HG03066 (cell line): ENCODE measurements at regions not wholly inside any gene's neighbourhood (a gene's known extent, or its start where the extent isn't known, plus 50 kb on each side); places are given as distances from the start of the nearest gene placed in this dataset.
"Not testable (repeated sequence)": the region's sequence is repeated elsewhere in the genome, so short reads cannot be mapped to it uniquely, and the experiment has no call there.

Source experiments
- ATAC-seq: cut with Tn5 transposase; IDR thresholded peaks from one replicate; pipeline ENCODE4 v1.9.1; 2021; ENCODE audit warnings: low read depth; ENCODE audit not compliant: unreplicated experiment

DNA sequence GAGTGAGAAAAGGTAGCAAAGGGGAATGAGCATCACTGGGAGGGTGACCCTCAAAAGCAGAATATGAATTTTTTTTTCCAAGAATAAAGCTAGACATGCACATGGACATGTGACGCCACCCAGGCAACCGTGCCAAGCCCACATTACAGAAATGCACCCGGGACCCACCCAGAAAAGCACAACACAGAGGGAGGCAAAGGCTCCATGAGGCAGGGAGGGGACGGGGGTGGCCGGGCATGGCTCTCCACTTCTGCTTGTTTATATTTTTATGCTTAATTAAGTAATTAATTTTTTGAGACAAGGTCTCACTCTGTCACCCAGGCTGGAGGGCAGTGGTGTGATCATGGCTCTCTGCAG, 1524.3 kb downstream of the BRD1 start:
- no peak for ATAC-seq

DNA sequence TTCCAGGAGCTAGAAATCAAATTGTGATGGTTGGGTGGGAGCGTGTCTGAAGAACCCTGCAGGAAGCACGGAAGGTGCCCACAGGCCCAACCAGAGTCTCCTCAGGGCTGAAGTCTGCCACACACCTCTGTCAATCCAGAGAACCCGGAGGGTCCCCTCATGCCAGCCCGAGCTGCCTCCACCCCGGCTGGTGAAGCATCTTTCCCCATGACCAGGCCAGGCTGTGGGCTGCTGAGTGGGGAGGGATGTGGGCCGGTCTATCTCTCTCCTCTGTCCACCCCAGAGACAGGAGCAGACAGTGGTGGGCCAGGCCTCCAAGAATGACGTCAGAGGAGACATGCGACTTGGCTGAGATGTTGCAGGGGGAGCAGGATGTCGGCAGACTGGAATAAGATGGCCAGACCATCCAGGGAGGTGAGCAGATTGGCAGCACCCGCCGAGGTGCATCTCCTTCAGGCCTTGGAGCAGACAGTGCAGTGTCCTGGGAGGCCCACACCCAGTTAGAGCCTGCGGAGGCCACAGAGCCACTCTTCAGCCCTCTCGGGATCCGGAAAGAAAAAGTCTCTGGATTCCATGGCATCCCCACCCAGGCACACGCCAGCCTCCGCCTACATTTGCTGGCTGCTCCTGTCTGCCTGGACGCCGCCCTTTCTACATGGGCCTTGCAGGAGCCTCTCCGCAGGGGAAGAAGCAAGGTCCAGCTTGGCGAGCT, 1524.9 kb downstream of the BRD1 start:
- ATAC-seq = no peak

- no peak for ATAC-seq
Measured at GRCh38 chr22:48301908-48302307, 1525.8 kb downstream of the BRD1 start.

DNA sequence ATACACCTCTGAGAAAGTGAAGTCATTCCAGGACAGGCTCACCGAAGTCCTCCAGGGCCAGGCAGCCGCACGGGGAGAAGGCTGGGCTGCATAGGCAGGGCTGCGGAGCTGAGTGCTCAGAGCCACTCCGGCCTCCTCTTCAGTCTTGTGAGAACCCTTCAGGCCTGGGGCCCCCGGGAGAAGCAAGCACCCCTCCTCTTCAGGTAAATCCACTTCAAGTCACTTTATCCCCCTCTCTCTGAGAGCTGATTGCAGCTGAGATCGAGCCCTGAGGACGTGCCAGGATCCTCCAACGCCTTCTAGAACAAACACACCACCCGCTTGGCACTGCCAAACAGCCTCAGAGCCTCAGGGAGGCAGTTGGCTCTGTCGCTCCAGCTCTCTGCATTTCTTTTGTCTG, 1526.3 kb downstream of the BRD1 start:
- no peak for ATAC-seq

- ATAC-seq = no peak
Measured at GRCh38 chr22:48300877-48301276, 1526.8 kb downstream of the BRD1 start.

DNA sequence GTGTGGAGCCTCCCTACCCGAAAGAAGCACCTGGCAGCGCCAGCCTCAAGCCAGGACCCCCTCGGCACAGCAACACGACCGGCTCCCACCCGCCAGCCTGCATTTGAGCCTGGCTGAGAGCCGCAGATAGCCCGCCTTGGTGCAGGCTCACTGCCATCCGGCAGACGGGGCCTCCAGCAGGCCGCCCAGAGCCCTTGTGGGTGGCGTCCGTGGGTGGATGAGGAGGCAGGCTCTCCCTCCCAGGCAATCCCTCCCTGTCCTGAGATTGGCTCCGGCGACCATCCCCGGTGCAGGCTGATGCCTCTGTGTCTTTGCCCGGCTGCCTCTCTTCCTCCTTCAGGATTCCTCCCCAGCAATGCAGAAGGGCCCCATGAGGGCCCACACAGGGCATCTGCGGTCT, 1527.9 kb downstream of the BRD1 start:
- no peak for ATAC-seq

- no peak for ATAC-seq
Measured at GRCh38 chr22:48299124-48299523, 1528.5 kb downstream of the BRD1 start.

DNA sequence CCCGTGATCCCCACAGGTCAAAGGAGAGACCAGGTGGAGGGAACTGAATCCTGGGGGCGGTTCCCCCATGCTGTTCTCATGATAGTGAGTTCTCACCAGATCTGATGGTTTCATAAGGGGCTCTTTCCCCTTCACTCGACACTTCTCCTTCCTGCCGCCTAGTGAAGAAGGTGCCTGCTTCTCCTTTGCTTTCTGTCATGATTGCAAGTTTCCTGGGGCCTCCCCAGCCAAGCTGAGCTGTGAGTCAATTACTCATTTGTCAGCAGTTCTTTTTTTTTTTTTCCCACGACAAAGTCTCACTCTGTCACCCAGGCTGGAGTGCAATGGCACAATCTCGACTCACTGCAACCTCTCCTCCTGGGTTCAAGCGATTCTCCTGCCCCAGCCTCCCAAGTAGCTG, 1530.4 kb downstream of the BRD1 start:
- no peak for ATAC-seq

GRCh38 chr22:48289954-48290353, 1527.5 kb downstream of the TBC1D22A start:
- ATAC-seq = not testable (repeated sequence)

DNA sequence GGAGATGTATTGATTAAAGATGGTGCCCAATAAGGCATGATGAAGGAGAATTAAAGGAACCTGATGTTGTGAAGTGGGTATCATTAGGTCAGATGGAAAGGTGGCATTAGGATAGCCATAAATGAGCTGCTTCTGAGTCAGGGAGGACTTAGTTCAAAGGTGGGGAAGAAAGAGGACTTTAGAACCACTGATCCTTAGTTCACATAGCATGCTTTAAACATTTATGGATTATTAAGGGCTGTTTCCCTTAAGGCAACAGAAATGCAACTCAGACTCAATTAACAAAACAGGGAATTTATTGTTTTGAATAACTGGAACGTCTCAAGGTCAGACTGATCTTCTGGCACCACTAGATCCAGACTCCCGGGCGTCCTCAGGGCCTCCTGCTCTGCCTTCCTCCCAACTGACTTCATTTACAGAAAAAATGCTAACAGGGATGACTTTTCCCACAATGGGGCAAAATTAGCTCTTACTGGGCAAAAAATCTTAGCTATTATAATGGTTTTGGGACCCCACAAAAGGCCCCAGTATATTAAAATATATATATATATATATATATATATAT, 1526.0 kb downstream of the TBC1D22A start:
- no peak for ATAC-seq

- ATAC-seq = no peak
Measured at GRCh38 chr22:48287031-48287430, 1524.6 kb downstream of the TBC1D22A start.

DNA sequence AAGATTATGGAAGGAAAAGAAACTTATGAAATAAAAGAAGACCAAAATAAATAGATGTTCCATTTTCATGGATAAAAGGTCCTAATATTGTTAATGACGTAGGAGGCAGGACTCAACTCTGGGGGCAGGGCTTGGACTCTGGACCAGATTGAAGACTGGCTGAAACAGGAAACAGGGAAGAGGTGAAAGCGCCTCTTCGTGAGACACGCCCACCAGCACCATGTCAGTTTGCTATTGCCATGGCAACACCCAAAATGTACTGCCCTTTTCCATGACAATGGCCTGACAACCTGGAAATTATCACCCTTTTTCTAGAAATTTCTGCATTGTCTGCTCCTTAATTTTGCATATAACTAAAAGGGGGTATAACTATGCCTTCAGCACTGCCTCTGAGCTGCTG, 1522.2 kb downstream of the TBC1D22A start:
- ATAC-seq = no peak

- ATAC-seq = no peak
Measured at GRCh38 chr22:48282804-48283203, 1520.4 kb downstream of the TBC1D22A start.

- ATAC-seq = no peak
Measured at GRCh38 chr22:48279461-48279756, 1517.0 kb downstream of the TBC1D22A start.

GRCh38 chr22:48278620-48279460, 1516.4 kb downstream of the TBC1D22A start:
- ATAC-seq = no peak

GRCh38 chr22:48277868-48278581, 1515.6 kb downstream of the TBC1D22A start:
- ATAC-seq = no peak

DNA sequence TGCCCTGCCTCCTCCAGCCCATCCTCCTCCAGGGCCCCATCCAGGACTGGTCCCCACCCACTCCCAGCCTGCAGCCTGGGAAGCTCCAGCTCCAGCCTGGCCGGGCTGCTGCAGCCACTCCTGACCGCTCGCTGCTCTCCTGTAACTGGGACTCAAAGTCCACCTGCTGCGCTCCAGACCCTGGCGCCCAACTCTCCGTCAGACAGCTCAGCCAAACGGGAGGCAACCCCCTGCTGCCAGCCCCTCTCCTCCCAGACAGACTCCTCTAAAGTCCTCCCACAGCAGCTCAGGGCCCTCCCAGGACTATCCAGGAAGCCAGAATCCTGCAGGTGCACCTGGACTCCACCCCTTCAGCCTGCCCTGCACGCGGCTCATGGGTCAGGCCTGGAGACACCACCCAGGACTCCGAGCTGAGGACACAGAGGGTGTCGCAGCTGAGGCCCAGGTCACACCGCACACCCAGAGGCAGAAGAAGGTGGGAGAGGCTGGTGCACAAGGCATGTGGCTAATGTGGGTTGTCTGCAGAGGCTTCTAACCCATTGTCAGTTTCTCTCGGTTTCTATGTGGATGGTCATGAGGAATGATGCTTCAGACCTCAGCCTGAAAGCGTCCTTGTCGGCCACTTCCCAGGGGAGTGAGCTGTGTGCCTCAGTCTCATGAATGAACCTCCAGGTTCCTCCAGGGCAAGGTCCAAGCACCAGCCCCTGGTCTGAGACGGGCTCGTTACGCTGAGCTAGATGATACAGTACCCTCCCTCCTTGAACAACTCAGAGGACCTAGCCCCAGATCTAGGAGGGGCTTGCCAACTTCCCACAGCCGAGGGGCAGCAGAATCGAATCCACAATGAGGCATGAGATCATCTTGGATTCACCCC, 1514.8 kb downstream of the TBC1D22A start:
- ATAC-seq = no peak

- ATAC-seq = no peak
Measured at GRCh38 chr22:48275412-48275811, 1513.0 kb downstream of the TBC1D22A start.

- no peak for ATAC-seq
Measured at GRCh38 chr22:48270731-48271130, 1508.3 kb downstream of the TBC1D22A start.

GRCh38 chr22:48268771-48269552, 1506.5 kb downstream of the TBC1D22A start:
- no peak for ATAC-seq
